Femur (tissue), 1 donor: ENCODE measurements at regions not wholly inside any gene's neighbourhood (a gene's known extent, or its start where the extent isn't known, plus 50 kb on each side); places are given as distances from the start of the nearest gene placed in this dataset.

ENCODE experiments used
- DNase-seq: peaks from one replicate; pipeline ENCODE4 v3.0.0-alpha.2; 2017

DNA sequence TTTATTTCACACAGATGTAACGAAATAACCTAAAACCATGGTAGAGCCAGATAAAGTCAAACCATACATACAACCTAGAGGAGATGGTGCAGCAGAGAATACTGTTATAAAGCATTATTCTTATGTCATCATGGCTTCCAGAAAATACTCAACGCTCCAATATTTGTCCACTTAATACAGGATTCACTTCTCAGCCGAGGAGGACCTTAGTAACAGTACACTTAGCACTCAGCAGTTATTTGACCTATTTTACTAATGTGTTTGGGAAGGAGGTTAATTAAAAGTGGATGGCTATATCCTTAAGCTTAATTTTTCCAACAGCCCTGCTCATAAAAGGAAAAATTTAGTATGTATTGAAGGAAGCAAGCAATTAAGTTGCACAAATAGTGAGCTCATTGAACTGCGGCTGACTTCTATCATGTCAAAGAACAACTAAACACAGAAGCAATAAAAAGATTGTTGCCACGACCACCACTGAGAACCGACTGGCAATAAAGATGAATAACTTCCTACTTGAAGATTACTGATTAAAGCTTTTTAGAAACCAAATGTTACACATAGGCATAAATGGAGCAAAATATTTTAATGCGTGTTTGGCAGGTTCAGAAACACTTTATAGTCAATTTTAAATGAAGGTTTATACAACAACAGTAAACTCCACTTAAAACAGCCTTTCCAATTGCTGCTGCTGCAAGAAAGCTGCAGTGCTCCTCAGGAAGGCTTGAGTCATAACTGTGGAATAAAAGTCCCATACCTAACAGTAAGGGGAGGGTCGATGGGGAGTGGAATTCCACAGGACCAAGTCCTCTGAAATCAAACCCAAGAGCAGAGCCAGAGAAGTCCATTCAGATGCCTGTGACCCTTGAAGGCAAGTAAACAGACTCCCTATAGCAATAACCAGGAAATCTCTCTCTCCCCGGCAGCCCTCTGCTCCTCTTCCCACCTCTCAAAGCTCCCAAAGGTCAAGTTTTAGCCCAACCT lies 218.9 kb upstream of the CDKN3 start:
- no peak for DNase-seq

DNA sequence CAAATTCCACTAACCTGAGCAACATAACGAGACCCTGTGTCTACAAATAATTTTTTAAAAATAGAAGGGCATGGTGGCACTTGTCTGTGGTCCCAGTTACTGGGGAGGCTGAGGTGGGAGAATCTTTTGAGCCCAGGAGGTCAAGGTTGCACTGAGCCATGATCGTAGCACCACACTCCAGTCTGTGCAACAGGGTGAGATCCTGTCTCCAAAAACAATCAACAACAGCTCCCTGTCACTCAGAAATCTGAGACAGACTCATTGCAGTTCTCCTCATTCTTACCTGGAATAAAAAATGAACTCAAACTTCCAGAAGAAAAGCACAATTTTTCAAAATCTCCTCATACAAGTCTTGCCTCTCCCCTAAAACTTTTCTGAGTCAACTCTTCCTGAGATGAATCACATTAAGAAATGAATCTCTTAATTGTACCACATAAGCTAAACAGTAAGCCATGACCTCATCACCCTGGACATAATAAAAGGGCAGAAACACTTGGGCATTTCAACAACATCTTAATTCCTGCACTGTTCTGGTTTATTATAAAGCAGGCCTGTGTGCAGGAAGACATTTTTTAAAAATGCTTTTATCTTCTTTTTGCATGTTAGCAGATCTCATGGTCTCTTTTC lies 214.3 kb upstream of the CDKN3 start:
- no peak for DNase-seq

DNA sequence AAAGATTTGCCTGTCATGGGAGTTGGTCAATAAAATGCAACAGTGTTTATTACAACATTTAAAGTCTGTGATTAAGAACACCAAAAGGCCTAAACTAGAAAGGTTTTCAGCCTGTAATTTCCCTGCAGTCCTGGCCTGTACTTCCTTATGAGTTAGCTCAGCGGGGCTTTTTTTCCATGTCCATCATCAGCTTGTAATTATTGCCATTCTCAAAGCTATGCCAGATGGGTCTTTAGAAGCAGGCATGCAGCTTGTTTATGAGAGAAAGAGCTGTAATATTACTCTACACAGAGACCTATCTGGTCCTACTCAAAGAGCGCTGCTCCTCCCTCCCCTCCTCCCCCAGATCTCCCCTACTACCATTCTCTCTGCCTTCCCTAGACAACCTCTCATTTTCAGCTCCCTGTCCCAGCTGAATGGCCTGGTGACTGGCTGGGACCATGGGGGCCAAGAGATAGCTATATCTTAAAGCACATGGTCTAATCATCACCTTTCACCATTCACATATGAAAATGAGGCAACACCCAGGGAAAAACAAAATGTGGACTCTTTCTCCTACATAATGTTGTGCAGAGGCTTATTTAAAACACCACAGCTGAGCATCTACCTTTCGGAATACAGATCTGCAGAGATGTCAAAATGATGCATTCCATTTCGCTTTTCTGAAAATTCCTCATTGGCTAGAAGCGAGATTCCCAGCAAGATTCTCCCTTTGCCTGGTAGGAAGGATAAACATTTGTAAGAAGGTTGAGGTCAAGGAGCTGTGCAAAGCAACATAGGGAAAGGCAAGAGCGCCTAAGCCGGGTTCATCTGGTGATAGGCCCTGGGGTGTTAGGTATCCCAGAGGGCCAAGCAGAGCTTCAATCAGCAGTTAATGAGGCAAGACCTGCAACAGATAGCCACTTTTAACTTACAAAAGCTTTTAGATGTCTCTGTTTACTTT lies 209.7 kb upstream of the CDKN3 start:
- DNase-seq = no peak

DNA sequence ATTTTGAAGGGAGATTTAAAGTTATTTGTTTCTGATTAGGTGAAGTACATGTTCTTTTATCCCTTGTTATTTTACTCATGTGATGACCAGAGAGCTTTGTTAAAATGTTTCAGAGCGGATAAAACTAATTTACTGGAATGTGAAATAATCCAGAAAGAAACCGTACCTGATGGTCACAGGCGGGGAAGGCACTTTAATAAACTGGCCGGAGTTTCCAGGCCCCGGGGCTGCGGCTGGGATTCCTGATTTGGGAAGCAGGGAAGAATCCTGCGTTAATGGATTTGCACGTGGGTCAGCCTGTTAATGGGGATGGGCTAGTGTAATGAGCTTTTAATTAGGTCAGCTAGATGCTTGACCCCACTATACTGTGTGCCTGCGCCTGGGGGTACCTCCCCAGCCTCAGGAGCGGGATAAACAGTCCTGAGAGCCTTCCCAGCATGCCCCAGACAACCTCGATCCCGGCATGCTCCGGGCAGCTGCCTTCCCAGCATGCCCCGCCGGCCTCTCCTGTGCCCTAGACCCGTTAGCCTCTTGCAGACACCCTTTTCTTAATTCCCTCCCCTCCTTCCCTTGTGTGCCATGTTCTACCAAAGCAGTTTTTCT lies 208.6 kb upstream of the CDKN3 start:
- DNase-seq = no peak

DNA sequence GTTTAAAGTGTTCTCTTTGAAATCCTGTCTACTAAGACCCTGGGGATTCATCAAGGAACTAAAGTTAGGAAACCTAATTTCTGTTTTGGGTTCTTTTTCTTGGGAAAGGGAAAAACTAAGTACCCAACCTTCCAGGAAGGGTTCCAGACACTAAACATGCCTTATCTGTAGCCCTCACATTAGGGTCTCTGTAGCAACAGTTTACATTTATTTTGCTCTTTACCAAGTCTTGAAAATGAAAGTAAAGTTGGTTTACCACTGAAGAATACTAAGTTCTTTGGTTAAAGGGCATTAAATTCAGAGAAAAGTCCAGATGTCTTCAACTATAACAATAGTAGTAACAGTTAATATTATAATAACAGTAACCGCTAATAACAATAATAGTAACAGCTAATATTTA lies 207.5 kb upstream of the CDKN3 start:
- DNase-seq = no peak

DNA sequence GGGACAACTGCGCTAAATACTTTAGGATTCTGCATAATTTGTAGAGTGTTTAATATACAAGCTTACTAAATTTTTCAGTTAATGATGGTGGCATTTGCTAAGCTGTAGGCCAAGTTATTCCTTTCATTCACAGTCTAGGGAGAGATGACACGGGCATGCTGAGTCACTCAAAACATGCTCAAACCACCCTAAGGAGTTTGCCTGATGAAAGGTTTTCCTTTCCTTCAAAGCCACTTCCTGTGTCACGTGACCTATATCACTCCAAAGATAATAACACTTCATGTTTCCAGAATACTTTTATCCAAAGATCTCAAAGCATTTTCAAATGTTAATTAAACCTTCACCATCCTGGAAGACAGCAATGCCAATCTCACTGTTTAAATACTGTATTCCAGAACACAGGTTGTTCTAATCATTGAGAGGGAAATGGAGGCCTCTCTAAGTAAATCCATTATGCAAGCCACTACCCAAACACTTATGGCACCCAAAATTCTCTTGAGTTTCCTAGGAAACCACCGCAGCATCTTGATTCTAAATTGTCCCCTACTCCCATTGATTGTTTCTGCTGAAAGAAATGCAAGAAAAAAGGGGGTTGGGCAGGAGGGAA lies 207.0 kb upstream of the CDKN3 start:
- DNase-seq = no peak

DNA sequence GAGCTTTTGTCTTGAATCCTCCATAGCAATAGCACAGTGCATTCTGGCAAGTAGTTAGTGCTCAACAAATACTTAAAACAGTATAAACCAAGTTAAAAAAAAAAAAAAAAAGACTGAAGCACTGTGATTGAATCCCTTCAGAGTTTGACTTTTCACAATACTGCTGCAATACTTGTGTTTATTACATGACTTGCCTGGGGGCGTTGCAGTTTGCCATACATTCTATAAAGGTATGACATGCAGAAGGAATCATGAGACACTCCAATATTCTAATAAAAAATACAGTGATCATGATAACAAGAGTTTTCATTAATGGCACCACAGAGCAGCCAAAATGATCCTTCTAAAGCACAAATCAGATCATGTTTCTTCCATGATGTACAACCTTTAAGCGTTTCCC lies 205.0 kb upstream of the CDKN3 start:
- no peak for DNase-seq

DNA sequence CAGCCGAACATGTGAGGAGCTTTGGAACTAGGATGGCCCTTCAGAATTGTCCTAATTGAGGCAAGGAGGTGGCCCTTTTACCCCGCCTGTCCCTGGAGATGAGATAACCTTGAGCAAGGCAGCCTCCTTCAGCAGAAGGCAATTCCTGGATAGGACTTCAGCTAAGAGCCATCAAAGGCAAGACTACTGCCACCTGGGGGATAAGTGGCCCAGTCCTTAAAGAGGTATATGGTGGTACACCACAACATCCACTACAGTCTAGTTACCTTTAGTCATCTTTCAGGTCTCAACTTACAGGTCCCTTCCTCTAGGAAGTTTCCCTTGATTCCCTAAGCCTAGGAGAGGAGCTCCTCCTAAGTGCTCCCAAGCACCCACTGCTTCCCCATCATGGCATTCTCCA lies 204.2 kb upstream of the CDKN3 start:
- DNase-seq = no peak

DNA sequence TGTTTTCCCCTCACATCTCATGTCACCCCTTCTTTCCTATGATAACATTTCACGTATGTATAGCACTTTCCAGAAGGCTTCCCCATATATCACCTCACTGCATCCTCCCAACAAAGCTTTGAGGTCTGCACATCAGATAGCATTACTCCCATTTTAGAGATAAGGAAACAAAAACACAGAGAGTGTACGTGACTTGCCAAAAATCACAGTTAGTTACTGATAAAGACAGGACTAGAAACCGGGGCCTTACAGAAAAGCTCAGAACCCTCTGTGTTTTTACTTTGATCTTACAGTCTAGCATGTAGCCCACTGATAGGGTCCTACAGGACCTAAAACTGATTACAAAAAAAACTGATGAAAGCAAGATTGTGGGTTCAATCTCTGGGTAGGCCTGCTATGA lies 202.9 kb upstream of the CDKN3 start:
- DNase-seq = no peak

DNA sequence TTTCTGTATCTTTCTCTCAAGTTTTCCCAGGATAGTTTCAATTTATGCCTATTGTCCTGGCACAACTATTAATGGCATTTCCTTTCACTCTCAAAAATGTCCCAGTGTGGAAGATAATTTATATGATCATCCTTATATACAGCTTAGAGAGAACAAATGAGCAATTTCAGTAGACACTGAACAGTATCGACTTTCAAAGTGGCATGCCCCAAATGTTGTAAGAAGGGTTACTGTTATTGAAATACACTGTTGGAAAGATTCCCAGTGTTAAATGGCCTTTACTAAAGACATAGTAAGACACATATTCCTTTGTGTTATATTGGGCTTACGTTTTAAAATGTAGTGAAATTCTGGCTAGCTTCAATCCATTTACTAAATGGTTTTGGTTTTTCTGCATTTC lies 202.3 kb upstream of the CDKN3 start:
- no peak for DNase-seq

DNA sequence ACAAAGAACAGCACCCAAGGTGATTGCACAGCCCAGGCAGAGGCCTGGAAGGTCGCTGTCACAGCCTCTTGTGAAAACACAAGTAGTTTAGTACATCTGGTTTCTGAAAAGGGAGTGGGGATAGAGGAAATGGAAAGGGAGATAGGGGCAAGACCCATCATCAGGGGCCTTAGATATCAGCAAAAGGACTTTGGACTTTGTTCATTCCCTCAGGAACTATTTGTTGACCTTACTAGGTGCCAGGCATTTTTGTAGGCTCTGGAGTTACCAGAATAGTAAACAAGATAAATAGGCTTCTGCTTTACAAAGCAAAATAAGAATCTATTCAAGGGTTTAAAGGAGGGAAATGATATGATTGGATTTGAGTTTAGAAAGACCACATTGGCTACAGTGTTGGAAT lies 199.4 kb upstream of the CDKN3 start:
- no peak for DNase-seq

DNA sequence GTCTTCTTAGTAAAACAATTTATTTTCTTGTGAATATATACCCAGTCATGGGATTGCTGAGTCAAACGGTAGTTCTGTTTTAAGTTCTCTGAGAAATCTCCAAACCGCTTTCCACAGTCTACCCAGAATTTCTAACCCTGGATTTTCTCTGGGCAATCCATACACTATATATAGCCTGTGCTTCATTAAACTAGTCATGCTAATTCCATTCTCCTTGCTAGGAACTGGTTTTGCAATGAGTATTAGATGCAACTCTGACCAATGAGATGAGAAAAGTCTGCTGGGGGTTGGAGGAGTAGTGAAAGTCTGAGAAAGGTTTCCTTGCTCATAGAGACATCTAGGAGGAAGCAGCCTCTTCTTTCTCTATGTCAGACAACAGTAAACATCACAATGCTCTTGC lies 196.1 kb upstream of the CDKN3 start:
- no peak for DNase-seq

DNA sequence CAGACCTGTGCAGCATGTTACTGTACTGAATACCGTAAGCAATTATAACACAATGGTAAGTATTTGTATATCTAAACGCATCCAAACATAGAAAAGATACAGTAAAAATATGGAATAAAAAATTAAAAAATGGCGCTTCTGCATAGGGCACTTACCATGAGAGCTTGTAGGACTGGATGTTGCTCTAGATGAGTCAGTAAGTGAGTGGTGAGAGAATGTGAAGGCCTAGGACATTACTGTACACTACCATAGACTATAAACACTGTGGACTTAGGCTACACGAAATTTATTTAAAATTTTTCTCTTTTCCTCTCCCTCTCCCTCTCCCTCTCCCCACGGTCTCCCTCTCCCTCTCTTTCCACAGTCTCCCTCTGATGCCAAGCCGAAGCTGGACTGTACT lies 194.5 kb upstream of the CDKN3 start:
- no peak for DNase-seq

DNA sequence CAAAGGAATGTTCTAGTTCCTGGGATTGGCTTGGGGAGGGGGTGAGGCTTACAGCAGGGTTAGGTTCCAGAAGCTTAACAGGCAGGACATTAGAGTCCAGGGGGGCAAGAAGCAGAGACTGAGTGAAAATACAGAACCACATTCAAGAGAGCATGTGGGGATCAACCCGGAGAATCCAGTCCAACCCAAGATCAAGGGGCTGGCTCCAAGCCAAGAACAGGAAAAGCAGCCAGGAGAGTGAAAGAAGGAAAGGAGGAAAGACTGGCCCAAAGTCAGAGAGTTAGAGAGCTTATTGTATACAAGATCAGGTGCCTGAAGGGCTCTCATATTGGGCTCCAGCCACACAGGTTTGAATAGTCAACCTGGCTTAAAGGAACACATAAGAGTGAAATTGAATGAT lies 190.3 kb upstream of the CDKN3 start:
- DNase-seq = no peak

DNA sequence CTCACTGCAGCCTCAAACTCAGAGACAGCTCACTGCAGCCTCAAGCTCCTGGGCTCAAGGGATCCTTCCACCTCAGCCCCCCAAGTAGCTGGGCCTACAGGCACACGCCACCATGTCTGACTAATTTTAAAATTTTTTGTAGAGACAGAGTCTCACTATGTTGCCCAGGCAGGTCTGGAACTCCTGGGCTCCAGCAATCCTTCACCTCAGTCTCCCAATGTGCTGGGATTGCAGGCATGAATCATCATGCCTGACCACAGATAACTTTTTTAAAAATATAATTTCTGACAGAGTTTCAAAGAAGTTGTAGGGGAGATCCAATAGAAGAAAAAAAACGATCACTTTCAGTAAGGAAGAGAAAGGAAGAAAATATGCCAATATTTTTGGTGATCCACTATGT lies 189.7 kb upstream of the CDKN3 start:
- no peak for DNase-seq

DNA sequence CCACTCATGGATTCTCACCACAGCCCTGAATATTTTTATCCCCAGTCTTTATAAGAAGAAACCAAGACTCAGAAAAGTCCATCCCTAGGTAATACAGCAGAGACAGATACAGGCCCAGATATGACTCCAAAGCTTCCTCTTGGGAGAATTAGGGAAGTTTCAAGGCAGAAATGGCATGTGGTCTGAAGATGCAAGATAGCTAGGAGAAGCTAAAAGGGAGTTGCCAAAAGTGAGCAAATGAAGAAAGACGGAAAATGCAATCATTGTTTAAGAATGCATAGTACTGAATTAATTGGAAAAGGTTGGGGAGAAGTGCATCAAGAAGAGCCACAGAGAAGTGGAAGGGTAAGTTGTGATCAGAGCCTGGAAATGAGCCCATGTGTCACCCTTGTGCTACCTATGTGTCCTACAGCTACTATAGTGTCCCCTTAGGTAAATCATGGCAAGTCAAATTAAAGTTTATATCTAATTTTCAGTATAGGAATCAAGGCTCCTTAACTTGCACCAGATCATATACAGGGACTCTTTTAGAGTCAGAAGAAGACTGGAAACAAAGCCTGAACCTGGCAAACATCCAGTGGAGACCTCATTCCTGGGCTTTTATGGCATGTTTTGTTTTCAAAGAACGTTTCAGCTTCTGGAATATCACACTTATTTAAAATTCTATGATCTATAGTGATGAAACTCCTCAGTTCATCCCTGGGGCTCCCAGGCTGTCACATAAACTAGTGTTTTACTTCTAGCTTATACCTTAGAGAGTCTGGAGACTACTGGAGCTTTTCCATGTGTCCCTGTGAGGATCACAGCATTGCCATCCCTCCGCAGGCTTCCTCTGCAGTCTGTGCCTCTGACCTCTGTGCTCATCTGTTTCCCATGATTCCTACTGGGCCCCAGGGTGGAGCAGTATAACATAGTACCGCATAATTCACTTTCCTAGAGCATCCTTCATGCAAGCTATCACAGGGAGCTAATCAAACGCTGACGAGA lies 189.0 kb upstream of the CDKN3 start:
- DNase-seq = no peak

DNA sequence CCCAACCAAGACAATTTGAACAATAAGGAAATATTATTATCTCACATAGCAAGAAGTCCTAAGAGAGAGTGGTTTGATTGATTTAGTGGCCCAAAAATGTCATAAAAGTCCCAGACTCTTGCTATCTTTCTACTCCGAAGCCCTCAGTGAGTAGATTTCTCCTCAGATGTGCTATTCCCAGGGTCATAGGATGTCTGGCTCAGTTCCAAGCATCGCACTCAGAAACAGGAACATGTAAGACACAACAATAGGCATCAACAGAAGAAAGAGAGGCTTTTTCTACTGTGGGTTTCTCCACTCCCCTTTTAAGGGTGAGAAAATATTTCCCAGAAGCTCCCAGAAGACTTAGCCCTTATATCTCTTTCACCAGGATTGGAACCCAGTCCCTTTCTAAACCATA lies 188.1 kb upstream of the CDKN3 start:
- no peak for DNase-seq

DNA sequence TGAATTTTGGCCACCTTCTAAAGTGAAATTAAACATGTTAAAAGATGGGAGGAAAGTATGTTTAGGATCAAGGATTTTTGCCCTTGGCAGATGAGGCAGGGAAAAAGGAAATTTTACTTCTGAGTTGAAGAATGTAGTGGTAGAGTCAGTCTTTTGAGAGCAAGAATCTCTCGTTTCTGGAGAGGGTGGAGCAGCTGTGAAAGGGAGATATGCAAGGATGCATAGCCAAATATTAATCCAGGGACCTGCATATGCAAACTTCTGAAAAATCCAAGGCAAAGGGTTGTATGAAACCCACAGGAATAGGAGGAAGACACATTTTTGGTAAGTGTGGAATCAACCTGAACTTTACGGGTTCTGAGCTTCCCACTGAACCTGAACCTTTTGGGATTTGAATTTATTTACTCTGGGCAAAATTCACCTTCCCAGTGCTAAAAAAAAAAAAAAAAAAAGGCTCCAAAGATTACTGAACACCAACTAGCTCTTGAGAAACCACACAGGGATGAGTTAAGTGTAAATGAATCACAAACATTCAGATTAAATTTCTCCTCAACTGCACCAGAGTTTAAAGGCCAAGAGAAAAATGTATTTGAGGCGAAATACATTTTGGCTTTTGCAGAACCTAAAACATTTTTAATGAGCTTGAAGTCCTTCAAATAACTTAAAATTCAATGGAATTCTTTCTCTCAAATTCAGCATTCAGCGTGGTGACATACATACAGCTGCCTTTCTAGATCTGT lies 187.1 kb upstream of the CDKN3 start:
- DNase-seq = no peak

DNA sequence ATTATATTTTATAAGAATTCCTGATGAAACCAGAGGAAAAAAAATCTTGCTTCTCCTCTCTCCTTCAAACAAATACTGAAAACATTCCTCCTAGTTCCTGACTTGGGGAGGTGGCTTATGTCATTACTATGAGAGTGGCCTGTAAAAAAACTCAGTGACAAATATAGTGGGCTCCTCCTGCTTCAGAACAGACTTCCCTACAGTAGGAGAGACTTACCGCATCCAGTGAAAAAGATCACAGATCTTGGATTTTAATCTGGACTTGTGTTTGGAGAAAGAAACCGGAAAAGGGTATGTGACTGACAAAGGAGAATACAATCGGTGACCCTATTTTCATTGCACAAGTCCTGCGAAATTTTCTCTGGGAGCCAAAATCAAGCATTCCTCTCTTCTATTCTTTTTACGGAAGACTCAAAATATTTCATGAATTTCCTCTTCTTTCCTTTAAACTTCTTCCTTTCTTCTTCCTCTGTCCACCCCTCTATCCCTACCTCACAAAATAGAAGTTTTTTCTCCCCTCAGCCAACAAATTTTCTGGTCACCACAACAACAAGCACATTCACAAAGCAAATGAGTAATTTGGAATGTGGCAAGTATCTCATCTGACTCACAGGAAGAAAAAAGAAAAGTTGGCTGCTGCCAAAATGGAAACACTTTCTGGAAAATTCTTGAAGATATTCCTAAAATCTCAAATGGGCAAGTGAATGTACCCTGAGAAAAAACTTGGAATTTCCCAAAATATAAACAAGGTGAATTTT lies 185.1 kb upstream of the CDKN3 start:
- DNase-seq = no peak

DNA sequence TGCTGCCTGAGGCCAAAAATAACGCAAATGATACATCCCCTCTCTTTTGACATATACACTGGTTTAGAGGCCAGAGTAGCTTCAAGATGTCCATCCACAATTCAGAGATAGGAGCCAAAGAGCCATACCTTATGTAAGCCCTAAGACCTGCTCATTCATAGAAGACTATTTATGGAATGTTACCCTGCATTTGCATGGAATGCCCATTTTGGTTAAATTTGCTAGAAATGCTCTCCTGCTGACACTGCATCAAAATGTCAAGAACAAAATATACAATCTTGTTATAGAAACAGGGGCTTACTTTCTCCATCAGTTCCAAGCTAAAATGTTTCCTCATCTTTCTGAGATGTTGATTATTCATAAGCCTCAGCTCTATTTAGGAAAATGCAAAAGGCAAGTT lies 183.3 kb upstream of the CDKN3 start:
- DNase-seq = no peak
